Gastrocnemius medialis (tissue), 4 donors: ENCODE measurements at regions not wholly inside any gene's neighbourhood (a gene's known extent, or its start where the extent isn't known, plus 50 kb on each side); places are given as distances from the start of the nearest gene placed in this dataset.
"Not testable (repeated sequence)": the region's sequence is repeated elsewhere in the genome, so short reads cannot be mapped to it uniquely, and the experiment has no call there.

ENCODE experiments used
- ATAC-seq, 2 donors: fragments of 150-250 bp; one replicate each; pipeline ENCODE4 v1.9.1; 2016
- DNase-seq, 2 donors: peaks; one replicate each; pipeline ENCODE4 v3.0.0-alpha.2; 2019
- H3K27ac ChIP-seq, 4 donors: fragments of 200-600 bp; sonication (generic); 1 replicate in 1 of 4; 2 replicates in 3 of 4; pipeline ENCODE4 v1.5.1; 2016 to 2018; ENCODE audit warnings: mild to moderate bottlenecking in 2 of 4, moderate library complexity in 1 of 4
- H3K27me3 ChIP-seq, 3 donors: fragments of 200-600 bp; sonication (generic) in 2 of 3; 1 replicate in 1 of 3; 2 replicates in 2 of 3; pipeline versions ENCODE4 v1.5.1 to v1.6.0; 2016 to 2019; ENCODE audit warnings: mild to moderate bottlenecking in 1 of 3, moderate library complexity in 1 of 3
- H3K36me3 ChIP-seq, 2 donors: fragments of 200-600 bp; sonication (generic) in 1 of 2; one replicate each; pipeline ENCODE4 v1.5.1; 2017 to 2018
- H3K4me1 ChIP-seq, 2 donors: fragments of 200-600 bp; sonication (generic) in 1 of 2; one replicate each; pipeline ENCODE4 v1.5.1; 2016 to 2017; ENCODE audit warnings: mild to moderate bottlenecking in 2 of 2
- H3K4me3 ChIP-seq, 4 donors: fragments of 200-600 bp; sonication (generic) in 3 of 4; 1 replicate in 1 of 4; 2 replicates in 3 of 4; pipeline ENCODE4 v1.5.1; 2016 to 2019; ENCODE audit warnings: mild to moderate bottlenecking in 2 of 4
- H3K9me3 ChIP-seq, 3 donors: fragments of 200-600 bp; sonication (generic) in 2 of 3; 1 replicate in 1 of 3; 2 replicates in 2 of 3; pipeline ENCODE4 v1.5.1; 2016 to 2019
- POLR2A ChIP-seq, 2 donors: fragments of 450-650 bp; IDR thresholded peaks; one replicate each; pipeline ENCODE4 v1.6.1; 2017; ENCODE audit warnings: antibody characterized with exemption in 2 of 2, mild to moderate bottlenecking in 2 of 2, moderate library complexity in 2 of 2
- in situ Hi-C, 4 donors: fragments of 200-750 bp; cut with MboI; loops; one replicate each; pipeline versions ENCODE4 v1.15.0 to v1.8.0; 2017; ENCODE audit warnings: low sequenced_read_pairs in 4 of 4
- intact Hi-C: fragments of 100-400 bp; cut with DNase I; formaldehyde crosslinking; loops from one replicate; pipeline ENCODE4 v1.15.1; 2023; ENCODE audit warnings: low total_unique reads
- TF ChIP-seq, protein P1 (sequence below), 5 experiments: fragments of 450-650 bp in 3 of 5; fragments of 200-600 bp in 2 of 5; sonication (generic) in 2 of 5; IDR thresholded peaks in 4 of 5; conservative IDR thresholded peaks in 1 of 5; 1 replicate in 4 of 5; 2 replicates in 1 of 5; pipeline ENCODE4 v1.5.1; 2016 to 2019; ENCODE audit warnings: antibody characterized with exemption in 5 of 5, mild to moderate bottlenecking in 3 of 5, moderate library complexity in 3 of 5

DNA sequence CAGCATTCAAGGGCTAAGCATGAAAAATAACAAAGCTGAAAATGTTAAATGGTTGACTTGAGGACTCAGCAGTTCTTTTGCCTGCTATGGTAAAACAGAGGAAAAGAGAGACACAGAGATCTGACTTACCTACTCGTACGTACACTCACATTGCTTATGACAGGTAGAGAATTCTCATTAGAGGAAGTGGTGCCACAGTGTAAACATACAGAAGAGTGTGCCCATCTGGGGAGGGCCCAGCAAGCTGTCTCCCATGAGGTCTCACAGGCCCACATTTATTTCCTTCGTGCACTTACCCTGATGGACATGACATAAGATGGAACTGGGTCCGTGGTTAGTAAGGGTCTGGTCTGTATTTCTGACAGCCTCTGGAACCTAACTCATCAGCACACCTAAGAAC lies 729.1 kb downstream of the BCL11A start:
- Histone ChIP-seq H3K9me3 (no peaks in the 10 kb centered on the region), H3K27me3 (no peaks in the 10 kb centered on the region), H3K27ac (no peak overlapping the region), H3K4me3 (no peak overlapping the region), H3K4me1 (no peaks in the 10 kb centered on the region), H3K36me3 (no peaks in the 10 kb centered on the region)
- DNase-seq, result no peak
- in situ Hi-C loops, result no loop called here
- intact Hi-C loops, result no loop called here
- no peak for ATAC-seq
- no peak for TF ChIP-seq POLR2A (IDR thresholded peaks at IDR 0.05)
- TF ChIP-seq, protein P1, sequence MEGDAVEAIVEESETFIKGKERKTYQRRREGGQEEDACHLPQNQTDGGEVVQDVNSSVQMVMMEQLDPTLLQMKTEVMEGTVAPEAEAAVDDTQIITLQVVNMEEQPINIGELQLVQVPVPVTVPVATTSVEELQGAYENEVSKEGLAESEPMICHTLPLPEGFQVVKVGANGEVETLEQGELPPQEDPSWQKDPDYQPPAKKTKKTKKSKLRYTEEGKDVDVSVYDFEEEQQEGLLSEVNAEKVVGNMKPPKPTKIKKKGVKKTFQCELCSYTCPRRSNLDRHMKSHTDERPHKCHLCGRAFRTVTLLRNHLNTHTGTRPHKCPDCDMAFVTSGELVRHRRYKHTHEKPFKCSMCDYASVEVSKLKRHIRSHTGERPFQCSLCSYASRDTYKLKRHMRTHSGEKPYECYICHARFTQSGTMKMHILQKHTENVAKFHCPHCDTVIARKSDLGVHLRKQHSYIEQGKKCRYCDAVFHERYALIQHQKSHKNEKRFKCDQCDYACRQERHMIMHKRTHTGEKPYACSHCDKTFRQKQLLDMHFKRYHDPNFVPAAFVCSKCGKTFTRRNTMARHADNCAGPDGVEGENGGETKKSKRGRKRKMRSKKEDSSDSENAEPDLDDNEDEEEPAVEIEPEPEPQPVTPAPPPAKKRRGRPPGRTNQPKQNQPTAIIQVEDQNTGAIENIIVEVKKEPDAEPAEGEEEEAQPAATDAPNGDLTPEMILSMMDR (IDR thresholded peaks at IDR 0.05 in 4 of 5, conservative IDR thresholded peaks at IDR 0.05 in 1 of 5), result no peak

DNA sequence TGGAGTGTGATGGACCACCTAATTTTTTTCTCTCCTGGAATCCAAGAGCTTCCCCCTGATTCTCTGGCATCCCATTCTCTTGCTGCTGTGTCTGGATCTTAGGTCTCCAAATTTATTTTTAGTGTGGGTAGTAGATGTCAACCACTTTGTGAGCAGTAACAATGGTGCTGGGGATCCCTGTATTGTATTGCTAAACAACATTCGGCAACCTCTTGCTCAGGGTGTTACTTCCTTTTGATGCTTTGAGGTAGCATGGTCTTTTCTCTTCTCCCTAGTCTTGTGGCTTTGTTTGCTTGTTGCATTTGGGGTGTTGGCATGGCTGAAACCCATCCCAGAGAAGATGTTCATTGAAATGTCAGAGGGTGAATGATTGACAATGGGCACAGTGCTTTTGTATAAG lies 737.4 kb downstream of the BCL11A start:
- no peak for DNase-seq
- no peaks in the 10 kb centered on the region for H3K9me3 ChIP-seq
- no peaks in the 10 kb centered on the region for H3K36me3 ChIP-seq
- TF ChIP-seq POLR2A (IDR thresholded peaks at IDR 0.05), result no peak
- TF ChIP-seq, protein P1 (IDR thresholded peaks at IDR 0.05 in 4 of 5, conservative IDR thresholded peaks at IDR 0.05 in 1 of 5), result no peak
- H3K4me1 ChIP-seq, result no peaks in the 10 kb centered on the region
- intact Hi-C loops (no loop called here), in situ Hi-C loops (no loop called here)
- no peak overlapping the region for H3K27ac ChIP-seq
- ATAC-seq, result no peak
- no peaks in the 10 kb centered on the region for H3K27me3 ChIP-seq
- H3K4me3 ChIP-seq, result no peak overlapping the region

DNA sequence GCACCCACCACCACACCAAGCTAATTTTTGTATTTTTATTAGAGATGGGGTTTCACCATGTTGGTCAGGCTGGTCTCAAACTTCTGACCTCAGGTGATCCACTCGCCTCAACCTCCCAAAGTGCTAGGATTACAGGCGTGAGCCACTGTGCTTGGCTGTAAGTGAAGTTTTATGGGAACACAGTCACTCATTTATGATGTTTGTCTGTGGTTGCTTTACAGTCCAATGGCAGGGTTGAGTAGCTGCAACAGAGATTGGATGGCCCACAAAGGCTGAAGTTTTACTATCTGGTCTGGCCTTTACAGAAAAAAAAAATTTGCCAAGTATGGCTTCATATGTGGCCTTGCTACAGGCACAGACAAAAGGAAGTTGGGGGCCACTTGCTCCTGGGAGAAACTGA lies 743.2 kb downstream of the BCL11A start:
- H3K36me3 ChIP-seq, DNase-seq, H3K4me1 ChIP-seq, in situ Hi-C loops, H3K4me3 ChIP-seq, H3K27ac ChIP-seq, intact Hi-C loops, H3K27me3 ChIP-seq, H3K9me3 ChIP-seq, ATAC-seq: not testable (repeated sequence)

DNA sequence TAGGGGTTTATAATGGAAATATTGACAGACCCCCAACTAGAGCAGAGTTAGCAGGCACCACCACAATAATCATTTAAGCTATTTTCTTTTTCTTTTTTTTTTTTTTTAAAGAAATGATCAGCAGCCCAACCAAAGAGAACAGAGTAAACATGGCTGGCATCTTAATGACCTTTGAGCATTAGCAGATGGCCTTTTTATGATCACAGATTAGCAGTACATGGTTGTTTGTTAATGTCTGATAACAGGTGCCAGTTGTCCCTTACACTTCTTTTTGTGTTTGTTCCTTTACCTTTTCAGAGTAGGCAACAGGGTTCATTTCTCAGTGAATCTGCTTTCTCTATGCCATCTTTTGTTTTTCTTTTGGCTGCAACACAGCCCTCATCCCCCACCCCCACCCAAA lies 747.0 kb downstream of the BCL11A start:
- no peaks in the 10 kb centered on the region for H3K36me3 ChIP-seq
- no peak for DNase-seq
- in situ Hi-C loops (no loop called here), intact Hi-C loops (no loop called here)
- no peaks in the 10 kb centered on the region for H3K9me3 ChIP-seq
- H3K4me3 ChIP-seq, result no peak overlapping the region
- no peaks in the 10 kb centered on the region for H3K4me1 ChIP-seq
- no peak for ATAC-seq
- TF ChIP-seq, protein P1 (IDR thresholded peaks at IDR 0.05 in 4 of 5, conservative IDR thresholded peaks at IDR 0.05 in 1 of 5), result no peak
- no peak for TF ChIP-seq POLR2A (IDR thresholded peaks at IDR 0.05)
- H3K27me3 ChIP-seq, result no peaks in the 10 kb centered on the region
- no peak overlapping the region for H3K27ac ChIP-seq

DNA sequence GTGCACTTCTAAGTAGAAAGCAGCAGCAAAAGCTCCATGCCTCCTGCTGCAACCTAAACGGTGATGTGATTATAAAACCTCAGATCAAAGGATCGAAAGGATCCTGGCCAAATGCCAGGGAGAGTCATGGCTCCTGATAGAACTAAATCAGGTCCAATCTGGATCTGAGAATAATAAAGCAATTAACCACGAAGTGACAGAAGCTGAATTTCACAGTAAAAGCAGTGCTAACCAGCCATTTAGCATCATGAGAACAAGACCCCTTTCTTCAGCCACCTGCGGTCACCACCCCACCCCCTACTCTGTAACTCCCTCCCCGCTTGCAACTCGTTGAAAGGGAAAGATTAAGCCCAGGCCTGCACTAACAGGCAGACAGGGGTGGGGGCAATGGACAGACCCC lies 748.7 kb downstream of the BCL11A start:
- no peaks in the 10 kb centered on the region for H3K9me3 ChIP-seq
- no peak for ATAC-seq
- H3K27ac ChIP-seq, result no peak overlapping the region
- intact Hi-C loops, result no loop called here
- H3K36me3 ChIP-seq, result no peaks in the 10 kb centered on the region
- no peaks in the 10 kb centered on the region for H3K4me1 ChIP-seq
- no peak for DNase-seq
- TF ChIP-seq, protein P1 (IDR thresholded peaks at IDR 0.05 in 4 of 5, conservative IDR thresholded peaks at IDR 0.05 in 1 of 5), result no peak
- no peak for TF ChIP-seq POLR2A (IDR thresholded peaks at IDR 0.05)
- in situ Hi-C loops, result no loop called here
- H3K27me3 ChIP-seq, result no peaks in the 10 kb centered on the region
- no peak overlapping the region for H3K4me3 ChIP-seq
